ENCODE measurements at regions not wholly inside any gene's neighbourhood (a gene's known extent, or its start where the extent isn't known, plus 50 kb on each side); places are given as distances from the start of the nearest gene placed in this dataset.

DNA sequence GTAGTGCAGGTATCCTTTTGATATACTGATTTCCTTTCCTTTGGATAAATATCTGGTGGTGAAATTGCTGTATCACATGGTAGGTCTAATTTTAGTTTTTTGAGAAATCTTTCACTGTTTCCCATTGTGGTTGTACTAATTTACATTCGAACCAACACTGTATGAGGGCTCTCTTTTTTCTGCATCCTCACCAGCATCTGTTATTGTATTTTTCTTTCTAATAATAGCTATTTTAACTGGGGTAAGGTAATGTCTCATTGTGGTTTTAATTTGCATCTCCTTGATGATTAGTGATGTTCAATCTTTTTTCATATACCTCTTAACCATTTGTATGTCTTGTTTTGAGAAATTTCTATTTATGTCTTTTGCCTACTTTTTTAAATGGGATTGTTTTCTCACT, 335.4 kb upstream of the MTPN start:
- TF ChIP-seq NR3C1 (IDR thresholded peaks at IDR 0.05) = no peak
- TF ChIP-seq BHLHE40 (IDR thresholded peaks at IDR 0.05; ENCODE audit: low read depth, low read length) = no peak
- no peak for TF ChIP-seq MYC (IDR thresholded peaks at IDR 0.05; ENCODE audit: borderline replicate concordance, low read length)
- no peak for TF ChIP-seq POLR2A (IDR thresholded peaks at IDR 0.05; ENCODE audit: low read length)
- TF ChIP-seq, protein P1, sequence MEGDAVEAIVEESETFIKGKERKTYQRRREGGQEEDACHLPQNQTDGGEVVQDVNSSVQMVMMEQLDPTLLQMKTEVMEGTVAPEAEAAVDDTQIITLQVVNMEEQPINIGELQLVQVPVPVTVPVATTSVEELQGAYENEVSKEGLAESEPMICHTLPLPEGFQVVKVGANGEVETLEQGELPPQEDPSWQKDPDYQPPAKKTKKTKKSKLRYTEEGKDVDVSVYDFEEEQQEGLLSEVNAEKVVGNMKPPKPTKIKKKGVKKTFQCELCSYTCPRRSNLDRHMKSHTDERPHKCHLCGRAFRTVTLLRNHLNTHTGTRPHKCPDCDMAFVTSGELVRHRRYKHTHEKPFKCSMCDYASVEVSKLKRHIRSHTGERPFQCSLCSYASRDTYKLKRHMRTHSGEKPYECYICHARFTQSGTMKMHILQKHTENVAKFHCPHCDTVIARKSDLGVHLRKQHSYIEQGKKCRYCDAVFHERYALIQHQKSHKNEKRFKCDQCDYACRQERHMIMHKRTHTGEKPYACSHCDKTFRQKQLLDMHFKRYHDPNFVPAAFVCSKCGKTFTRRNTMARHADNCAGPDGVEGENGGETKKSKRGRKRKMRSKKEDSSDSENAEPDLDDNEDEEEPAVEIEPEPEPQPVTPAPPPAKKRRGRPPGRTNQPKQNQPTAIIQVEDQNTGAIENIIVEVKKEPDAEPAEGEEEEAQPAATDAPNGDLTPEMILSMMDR (IDR thresholded peaks at IDR 0.05) = no peak
- no peak for TF ChIP-seq KDM5A (IDR thresholded peaks at IDR 0.05)
- TF ChIP-seq MAFK (IDR thresholded peaks at IDR 0.05; ENCODE audit: partially characterized antibody) = no peak
- no peak for TF ChIP-seq JUN (IDR thresholded peaks at IDR 0.05)
- TF ChIP-seq EP300 (IDR thresholded peaks at IDR 0.05) = no peak
- TF ChIP-seq, protein P2, sequence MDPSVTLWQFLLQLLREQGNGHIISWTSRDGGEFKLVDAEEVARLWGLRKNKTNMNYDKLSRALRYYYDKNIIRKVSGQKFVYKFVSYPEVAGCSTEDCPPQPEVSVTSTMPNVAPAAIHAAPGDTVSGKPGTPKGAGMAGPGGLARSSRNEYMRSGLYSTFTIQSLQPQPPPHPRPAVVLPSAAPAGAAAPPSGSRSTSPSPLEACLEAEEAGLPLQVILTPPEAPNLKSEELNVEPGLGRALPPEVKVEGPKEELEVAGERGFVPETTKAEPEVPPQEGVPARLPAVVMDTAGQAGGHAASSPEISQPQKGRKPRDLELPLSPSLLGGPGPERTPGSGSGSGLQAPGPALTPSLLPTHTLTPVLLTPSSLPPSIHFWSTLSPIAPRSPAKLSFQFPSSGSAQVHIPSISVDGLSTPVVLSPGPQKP (IDR thresholded peaks at IDR 0.05; ENCODE audit: low read depth, low read length) = no peak
